ENCODE measurements at regions not wholly inside any gene's neighbourhood (a gene's known extent, or its start where the extent isn't known, plus 50 kb on each side); places are given as distances from the start of the nearest gene placed in this dataset.
"Not testable (repeated sequence)": the region's sequence is repeated elsewhere in the genome, so short reads cannot be mapped to it uniquely, and the experiment has no call there.

GRCh38 chr1:224051086-224051406 lies 62.9 kb upstream of the FBXO28 start:
- no peak overlapping the region for H3K9ac ChIP-seq (ENCODE audit: insufficient read length)
- no peaks in the 10 kb centered on the region for H3K9me3 ChIP-seq (ENCODE audit: low read depth, low read length)
- no peak for DNase-seq (ENCODE audit: low read depth, low spot score)
- H3K27ac ChIP-seq = no peak overlapping the region
- no peaks in the 10 kb centered on the region for H3K36me3 ChIP-seq (ENCODE audit: insufficient read depth, low read length)
- H3K4me3 ChIP-seq = no peak overlapping the region
- TF ChIP-seq EZH2 (IDR thresholded peaks at IDR 0.05) = no peak
- no peak for TF ChIP-seq POLR2AphosphoS5 (IDR thresholded peaks at IDR 0.05; ENCODE audit: borderline replicate concordance, low read depth, low read length)
- TF ChIP-seq FOXP2 (optimal IDR thresholded peaks at IDR 0.05; ENCODE audit: control extremely low read depth, extremely low read length, insufficient read depth) = no peak

GRCh38 chr1:224047538-224047937 lies 66.4 kb upstream of the FBXO28 start:
- no peak overlapping the region for H3K9ac ChIP-seq (ENCODE audit: insufficient read length)

GRCh38 chr1:224045556-224045955 lies 68.4 kb upstream of the FBXO28 start:
- no peak for DNase-seq (ENCODE audit: low read depth, low spot score)
- no peak overlapping the region for H3K9ac ChIP-seq (ENCODE audit: insufficient read length)
- no peak for TF ChIP-seq EZH2 (IDR thresholded peaks at IDR 0.05)
- no peak for TF ChIP-seq FOXP2 (optimal IDR thresholded peaks at IDR 0.05; ENCODE audit: control extremely low read depth, extremely low read length, insufficient read depth)
- no peak for TF ChIP-seq POLR2AphosphoS5 (IDR thresholded peaks at IDR 0.05; ENCODE audit: borderline replicate concordance, low read depth, low read length)
- no peak overlapping the region for H3K27ac ChIP-seq
- no peaks in the 10 kb centered on the region for H3K9me3 ChIP-seq (ENCODE audit: low read depth, low read length)
- no peak overlapping the region for H3K4me3 ChIP-seq
- H3K36me3 ChIP-seq (ENCODE audit: insufficient read depth, low read length) = no peaks in the 10 kb centered on the region

More at GRCh38 chr1:224047538-224047937, 66.4 kb upstream of the FBXO28 start:
- H3K27ac ChIP-seq = no peak overlapping the region
- H3K9me3 ChIP-seq (ENCODE audit: low read depth, low read length) = no peaks in the 10 kb centered on the region
- TF ChIP-seq POLR2AphosphoS5 (IDR thresholded peaks at IDR 0.05; ENCODE audit: borderline replicate concordance, low read depth, low read length) (no peak), FOXP2 (optimal IDR thresholded peaks at IDR 0.05; ENCODE audit: control extremely low read depth, extremely low read length, insufficient read depth) (no peak), EZH2 (IDR thresholded peaks at IDR 0.05) (no peak)
- DNase-seq (ENCODE audit: low read depth, low spot score) = no peak
- no peaks in the 10 kb centered on the region for H3K36me3 ChIP-seq (ENCODE audit: insufficient read depth, low read length)
- H3K4me3 ChIP-seq = no peak overlapping the region

- no peaks in the 10 kb centered on the region for H3K9me3 ChIP-seq (ENCODE audit: low read depth, low read length)
- H3K27ac ChIP-seq = no peak overlapping the region
- DNase-seq (ENCODE audit: low read depth, low spot score) = no peak
- H3K36me3 ChIP-seq (ENCODE audit: insufficient read depth, low read length) = no peaks in the 10 kb centered on the region
- no peak overlapping the region for H3K9ac ChIP-seq (ENCODE audit: insufficient read length)
- no peak overlapping the region for H3K4me3 ChIP-seq
- TF ChIP-seq EZH2 (IDR thresholded peaks at IDR 0.05) = no peak
- no peak for TF ChIP-seq FOXP2 (optimal IDR thresholded peaks at IDR 0.05; ENCODE audit: control extremely low read depth, extremely low read length, insufficient read depth)
- no peak for TF ChIP-seq POLR2AphosphoS5 (IDR thresholded peaks at IDR 0.05; ENCODE audit: borderline replicate concordance, low read depth, low read length)
Measured at GRCh38 chr1:224044420-224044819, 69.5 kb upstream of the FBXO28 start.

- TF ChIP-seq FOXP2 (optimal IDR thresholded peaks at IDR 0.05; ENCODE audit: control extremely low read depth, extremely low read length, insufficient read depth) (no peak), EZH2 (IDR thresholded peaks at IDR 0.05) (no peak), POLR2AphosphoS5 (IDR thresholded peaks at IDR 0.05; ENCODE audit: borderline replicate concordance, low read depth, low read length) (no peak)
- Histone ChIP-seq H3K4me3 (no peak overlapping the region), H3K9ac (ENCODE audit: insufficient read length) (no peak overlapping the region), H3K9me3 (ENCODE audit: low read depth, low read length) (no peaks in the 10 kb centered on the region), H3K36me3 (ENCODE audit: insufficient read depth, low read length) (no peaks in the 10 kb centered on the region), H3K27ac (no peak overlapping the region)
- no peak for DNase-seq (ENCODE audit: low read depth, low spot score)
Measured at GRCh38 chr1:224042557-224043118, 71.3 kb upstream of the FBXO28 start.

GRCh38 chr1:224041032-224041431 lies 72.9 kb upstream of the FBXO28 start:
- no peaks in the 10 kb centered on the region for H3K9me3 ChIP-seq (ENCODE audit: low read depth, low read length)
- H3K36me3 ChIP-seq (ENCODE audit: insufficient read depth, low read length) = no peaks in the 10 kb centered on the region
- H3K4me3 ChIP-seq = no peak overlapping the region
- TF ChIP-seq EZH2 (IDR thresholded peaks at IDR 0.05) (no peak), POLR2AphosphoS5 (IDR thresholded peaks at IDR 0.05; ENCODE audit: borderline replicate concordance, low read depth, low read length) (no peak), FOXP2 (optimal IDR thresholded peaks at IDR 0.05; ENCODE audit: control extremely low read depth, extremely low read length, insufficient read depth) (no peak)
- H3K9ac ChIP-seq (ENCODE audit: insufficient read length) = no peak overlapping the region
- H3K27ac ChIP-seq = no peak overlapping the region
- DNase-seq (ENCODE audit: low read depth, low spot score) = no peak

GRCh38 chr1:224040423-224040822 lies 73.5 kb upstream of the FBXO28 start:
- H3K9me3 ChIP-seq (ENCODE audit: low read depth, low read length); H3K9ac ChIP-seq (ENCODE audit: insufficient read length); H3K36me3 ChIP-seq (ENCODE audit: insufficient read depth, low read length); H3K4me3 ChIP-seq; DNase-seq (ENCODE audit: low read depth, low spot score); H3K27ac ChIP-seq: not testable (repeated sequence)

- H3K27ac ChIP-seq; DNase-seq (ENCODE audit: low read depth, low spot score); H3K36me3 ChIP-seq (ENCODE audit: insufficient read depth, low read length); H3K9ac ChIP-seq (ENCODE audit: insufficient read length); H3K9me3 ChIP-seq (ENCODE audit: low read depth, low read length); H3K4me3 ChIP-seq: not testable (repeated sequence)
Measured at GRCh38 chr1:224040006-224040405, 73.9 kb upstream of the FBXO28 start.

GRCh38 chr1:224038832-224039231 lies 75.1 kb upstream of the FBXO28 start:
- not testable (repeated sequence) for H3K27ac ChIP-seq; H3K9ac ChIP-seq (ENCODE audit: insufficient read length); DNase-seq (ENCODE audit: low read depth, low spot score); H3K4me3 ChIP-seq; H3K9me3 ChIP-seq (ENCODE audit: low read depth, low read length); H3K36me3 ChIP-seq (ENCODE audit: insufficient read depth, low read length)

GRCh38 chr1:224037362-224037761 lies 76.5 kb upstream of the FBXO28 start:
- not testable (repeated sequence) for H3K36me3 ChIP-seq (ENCODE audit: insufficient read depth, low read length); H3K9me3 ChIP-seq (ENCODE audit: low read depth, low read length); DNase-seq (ENCODE audit: low read depth, low spot score); H3K4me3 ChIP-seq; H3K27ac ChIP-seq; H3K9ac ChIP-seq (ENCODE audit: insufficient read length)

GRCh38 chr1:224032608-224033276 lies 81.2 kb upstream of the FBXO28 start:
- H3K4me3 ChIP-seq; H3K9me3 ChIP-seq (ENCODE audit: low read depth, low read length); DNase-seq (ENCODE audit: low read depth, low spot score): not testable (repeated sequence)

GRCh38 chr1:224031986-224032385 lies 81.9 kb upstream of the FBXO28 start:
- H3K9me3 ChIP-seq (ENCODE audit: low read depth, low read length); DNase-seq (ENCODE audit: low read depth, low spot score); H3K36me3 ChIP-seq (ENCODE audit: insufficient read depth, low read length); H3K27ac ChIP-seq; H3K4me3 ChIP-seq; H3K9ac ChIP-seq (ENCODE audit: insufficient read length): not testable (repeated sequence)

More at GRCh38 chr1:224032608-224033276, 81.2 kb upstream of the FBXO28 start:
- not testable (repeated sequence) for H3K27ac ChIP-seq; H3K36me3 ChIP-seq (ENCODE audit: insufficient read depth, low read length); H3K9ac ChIP-seq (ENCODE audit: insufficient read length)

- not testable (repeated sequence) for H3K27ac ChIP-seq; H3K9me3 ChIP-seq (ENCODE audit: low read depth, low read length); H3K36me3 ChIP-seq (ENCODE audit: insufficient read depth, low read length); H3K4me3 ChIP-seq; DNase-seq (ENCODE audit: low read depth, low spot score); H3K9ac ChIP-seq (ENCODE audit: insufficient read length)
Measured at GRCh38 chr1:224030257-224030656, 83.7 kb upstream of the FBXO28 start.
